Adrenal gland (tissue), 9 donors: ENCODE measurements at regions not wholly inside any gene's neighbourhood (a gene's known extent, or its start where the extent isn't known, plus 50 kb on each side); places are given as distances from the start of the nearest gene placed in this dataset.
"Not testable (repeated sequence)": the region's sequence is repeated elsewhere in the genome, so short reads cannot be mapped to it uniquely, and the experiment has no call there.

ENCODE experiments used
- DNase-seq, 7 donors: peaks; one replicate each; pipeline ENCODE4 v3.0.0-alpha.2; 2019 to 2020
- H3K27ac ChIP-seq, 5 donors: fragments of 200-600 bp; sonication (generic) in 4 of 5; 1 replicate in 3 of 5; 2 replicates in 2 of 5; pipeline versions ENCODE4 v1.5.1 to v1.8.0; 2016 to 2020; ENCODE audit warnings: mild to moderate bottlenecking in 1 of 5
- H3K27me3 ChIP-seq: fragments of 200-600 bp; 2 replicates; pipeline ENCODE4 v1.8.0; 2021
- H3K36me3 ChIP-seq, 2 donors: fragments of 200-600 bp; replicated peaks in 1 of 2; 1 replicate in 1 of 2; 2 replicates in 1 of 2; pipeline versions ENCODE4 v1.5.1 to v1.8.0; 2018 to 2022
- H3K4me1 ChIP-seq, 2 donors: fragments of 200-600 bp; replicated peaks in 1 of 2; 1 replicate in 1 of 2; 2 replicates in 1 of 2; pipeline versions ENCODE4 v1.5.1 to v1.8.0; 2018 to 2021
- H3K4me3 ChIP-seq, 4 donors: fragments of 200-600 bp; sonication (generic) in 3 of 4; one replicate each; pipeline ENCODE4 v1.5.1; 2016 to 2018
- H3K9me3 ChIP-seq, 3 donors: fragments of 200-600 bp; sonication (generic) in 1 of 3; replicated peaks in 1 of 3; 1 replicate in 2 of 3; 2 replicates in 1 of 3; pipeline versions ENCODE4 v1.5.1 to v1.8.0; 2016 to 2021
- CTCF ChIP-seq, 6 experiments: fragments of 450-650 bp in 4 of 6; fragments of 200-600 bp in 2 of 6; sonication (generic) in 1 of 6; IDR thresholded peaks; 1 replicate in 5 of 6; 2 replicates in 1 of 6; pipeline versions ENCODE4 v1.5.1 to v1.8.0; 2016 to 2021; ENCODE audit warnings: antibody characterized with exemption in 6 of 6, mild to moderate bottlenecking in 2 of 6, moderate library complexity in 1 of 6
- POLR2A ChIP-seq, 2 donors: fragments of 450-650 bp; IDR thresholded peaks; one replicate each; pipeline ENCODE4 v1.6.1; 2017; ENCODE audit warnings: antibody characterized with exemption in 2 of 2, mild to moderate bottlenecking in 2 of 2, moderate library complexity in 1 of 2
- WGBS, 4 donors: extraction: QIAGEN DNeasy Blood & Tissue Kit in 2 of 4; methylation state at CpG; one replicate each; pipeline versions ENCODE4 v1.1.5 to v1.1.7; 2013 to 2017; 5-methylcytosine and 5-hydroxymethylcytosine counted together
- intact Hi-C, 2 donors: fragments of 100-400 bp; cut with DNase I; formaldehyde crosslinking; loops; one replicate each; pipeline versions ENCODE4 v1.14.1 to v1.15.0; 2022 to 2023
- donor health status: healthy with polysubstance abuse.
- donor health status: Bipolar disorder and iron deficiency.
- donor health status: DM: yes; HTN: yes; CAD: no.
- donor health status: DM: no; HTN: no; CAD: no.
- donor health status: DM: no; HTN: no; CAD: no.

DNA sequence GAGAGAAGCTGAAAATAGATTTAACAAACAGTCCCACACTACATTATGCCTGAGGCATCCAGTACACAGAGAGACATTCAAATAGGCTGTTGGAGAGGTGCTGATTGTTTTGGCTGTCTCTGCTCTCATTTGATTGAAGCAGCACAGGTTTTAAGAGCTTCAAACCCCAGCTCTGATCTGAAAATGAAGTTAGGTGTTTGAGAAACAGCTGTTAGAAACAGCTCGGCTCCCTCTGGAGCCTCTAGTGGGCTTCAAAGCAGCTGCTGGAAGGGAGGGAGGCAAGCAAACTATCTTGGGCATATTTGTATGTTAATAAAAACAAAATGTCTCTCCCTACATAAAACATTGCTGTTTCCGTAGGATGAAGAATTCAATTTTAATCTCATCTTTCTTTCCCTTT lies 607.3 kb upstream of the GOT2 start:
- no peak overlapping the region for H3K27ac ChIP-seq
- intact Hi-C loops: no loop called here
- 27 to 32% (median 29%) methylated on average over 2 of the region's 2 CpGs for WGBS, 4 donors
- no peaks in the 10 kb centered on the region for H3K27me3 ChIP-seq
- no peaks in the 10 kb centered on the region for H3K4me1 ChIP-seq
- no peak overlapping the region for H3K4me3 ChIP-seq
- no peak for DNase-seq
- H3K9me3 ChIP-seq: no peaks in the 10 kb centered on the region
- no peak for TF ChIP-seq CTCF (IDR thresholded peaks at IDR 0.05)
- no peak for TF ChIP-seq POLR2A (IDR thresholded peaks at IDR 0.05)
- H3K36me3 ChIP-seq: no peaks in the 10 kb centered on the region

- Histone ChIP-seq H3K27me3 (no peaks in the 10 kb centered on the region), H3K9me3 (no peaks in the 10 kb centered on the region), H3K36me3 (no peaks in the 10 kb centered on the region), H3K4me1 (no peaks in the 10 kb centered on the region), H3K4me3 (no peak overlapping the region), H3K27ac (no peak overlapping the region)
- WGBS, 4 donors: 29 to 40% (median 35%) methylated on average over 2 of the region's 2 CpGs
- TF ChIP-seq POLR2A (IDR thresholded peaks at IDR 0.05): no peak
- TF ChIP-seq CTCF (IDR thresholded peaks at IDR 0.05): no peak
- intact Hi-C loops: no loop called here
- DNase-seq: no peak
These were observed 605.8 kb upstream of the GOT2 start for GRCh38 chr16:59339871-59340270.

DNA sequence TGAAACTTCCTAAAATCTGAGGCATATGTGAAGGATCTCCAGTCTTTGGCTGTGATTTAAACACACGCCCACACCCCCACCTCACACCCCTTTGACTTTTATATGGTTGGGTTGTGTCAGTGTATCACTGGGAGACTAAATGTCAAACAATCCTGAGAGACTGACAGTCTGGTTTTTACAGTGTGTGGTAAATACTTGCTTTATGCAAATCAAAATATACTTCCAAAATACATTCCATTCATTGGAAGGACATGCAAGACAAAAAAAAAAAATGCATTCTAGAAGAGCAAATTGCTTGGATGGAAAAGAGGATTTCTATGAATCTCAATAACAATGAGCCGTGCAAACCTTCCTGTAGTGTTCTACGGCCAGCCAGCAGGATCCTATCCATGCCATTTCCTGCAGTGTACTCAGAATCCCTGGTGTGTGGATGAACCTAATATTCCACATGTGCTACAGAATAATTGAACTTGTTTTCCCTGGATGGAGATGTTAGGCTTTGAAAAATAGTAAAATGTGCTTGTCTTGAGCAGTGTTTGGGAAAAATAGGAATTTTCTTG lies 602.1 kb upstream of the GOT2 start:
- DNase-seq: no peak
- Histone ChIP-seq H3K4me3 (no peak overlapping the region), H3K4me1 (no peaks in the 10 kb centered on the region), H3K9me3 (no peaks in the 10 kb centered on the region), H3K27ac (no peak overlapping the region), H3K36me3 (no peaks in the 10 kb centered on the region), H3K27me3 (no peaks in the 10 kb centered on the region)
- intact Hi-C loops: no loop called here
- WGBS, 4 donors: 59 to 65% (median 61%) methylated on average over 3 of the region's 3 CpGs
- TF ChIP-seq CTCF (IDR thresholded peaks at IDR 0.05) (no peak), POLR2A (IDR thresholded peaks at IDR 0.05) (no peak)

DNA sequence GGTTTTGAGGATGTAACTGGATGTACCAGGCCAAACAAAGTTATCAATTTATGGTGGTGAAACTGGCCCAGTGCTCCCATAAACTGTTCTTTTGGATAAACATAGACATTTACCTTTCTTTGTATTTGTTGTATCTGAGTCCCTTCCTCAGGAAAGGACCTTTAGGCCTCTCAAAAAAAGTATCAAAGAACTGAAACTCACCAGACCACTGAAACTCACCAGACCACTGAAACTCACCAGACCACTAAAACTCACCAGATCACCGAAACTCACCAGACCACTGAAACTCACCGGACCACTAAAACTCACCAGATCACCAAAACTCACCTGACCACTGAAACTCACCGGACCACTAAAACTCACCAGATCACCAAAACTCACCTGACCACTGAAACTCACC lies 597.6 kb upstream of the GOT2 start:
- H3K27ac ChIP-seq, H3K4me1 ChIP-seq, H3K4me3 ChIP-seq, DNase-seq, H3K36me3 ChIP-seq, H3K27me3 ChIP-seq, H3K9me3 ChIP-seq, intact Hi-C loops: not testable (repeated sequence)
- 72 to 92% (median 86%) methylated on average over 3 of the region's 3 CpGs for WGBS, 4 donors

DNA sequence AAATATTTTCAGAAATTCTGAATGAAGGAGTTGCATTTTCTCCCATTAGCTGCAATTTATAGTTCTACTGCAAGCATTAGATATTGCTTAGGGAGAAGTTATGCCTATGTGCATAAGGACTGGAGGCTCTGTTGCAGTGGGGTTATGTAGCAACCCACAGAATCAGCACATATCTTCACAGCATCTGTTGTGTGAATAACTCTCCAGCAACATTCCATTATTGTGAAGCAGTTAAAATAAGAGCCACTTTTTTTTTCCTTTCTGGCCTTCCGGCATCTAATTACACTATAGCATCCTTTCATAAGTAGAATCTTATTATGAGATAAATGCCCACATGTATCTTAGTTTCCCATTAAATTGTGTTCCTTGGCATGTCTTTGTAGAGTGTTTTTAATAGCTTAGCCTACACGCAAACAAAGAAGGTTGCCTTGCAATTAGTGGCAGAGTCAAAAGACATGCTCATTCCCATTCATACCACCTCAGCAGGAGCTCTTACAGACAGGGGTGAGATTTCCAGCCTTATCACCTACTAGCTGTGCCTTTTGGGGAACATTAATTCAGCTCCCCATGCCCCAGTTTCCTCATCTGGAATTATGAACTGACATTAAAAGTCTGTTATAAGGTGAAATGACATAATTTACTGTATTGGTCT lies 596.0 kb upstream of the GOT2 start:
- TF ChIP-seq POLR2A (IDR thresholded peaks at IDR 0.05) (no peak), CTCF (IDR thresholded peaks at IDR 0.05) (no peak)
- no peak overlapping the region for H3K4me3 ChIP-seq
- H3K27ac ChIP-seq: no peak overlapping the region
- H3K9me3 ChIP-seq: no peaks in the 10 kb centered on the region
- WGBS, 4 donors: 56 to 88% (median 85%) methylated on average over 2 of the region's 2 CpGs
- no peaks in the 10 kb centered on the region for H3K36me3 ChIP-seq
- no peak for DNase-seq
- H3K27me3 ChIP-seq: no peaks in the 10 kb centered on the region
- intact Hi-C loops: no loop called here
- H3K4me1 ChIP-seq: no peaks in the 10 kb centered on the region
